H1 (cell line): ENCODE measurements at regions not wholly inside any gene's neighbourhood (a gene's known extent, or its start where the extent isn't known, plus 50 kb on each side); places are given as distances from the start of the nearest gene placed in this dataset.

Experiments used
- TBP ChIP-seq: IDR thresholded peaks from 2 replicates; pipeline ENCODE4 v1.6.1; 2011; ENCODE audit warnings: low read depth, low read length, improper control_type of control experiment

GRCh38 chr6:93496548-93496947, 77.2 kb upstream of the EPHA7 start (continued):
- TF ChIP-seq TBP: no peak
- TF ChIP-seq, all 59 proteins: peak for 0
